NCI-H1105 treated with DMSO at 0.1 percent for 48 hours (cell line): ENCODE measurements at regions not wholly inside any gene's neighbourhood (a gene's known extent, or its start where the extent isn't known, plus 50 kb on each side); places are given as distances from the start of the nearest gene placed in this dataset.
"Not testable (repeated sequence)": the region's sequence is repeated elsewhere in the genome, so short reads cannot be mapped to it uniquely, and the experiment has no call there.

Experiments
- DNase-seq: peaks from one replicate; lab custom pipeline; 2025; lab: John Stamatoyannopoulos, UW

DNA sequence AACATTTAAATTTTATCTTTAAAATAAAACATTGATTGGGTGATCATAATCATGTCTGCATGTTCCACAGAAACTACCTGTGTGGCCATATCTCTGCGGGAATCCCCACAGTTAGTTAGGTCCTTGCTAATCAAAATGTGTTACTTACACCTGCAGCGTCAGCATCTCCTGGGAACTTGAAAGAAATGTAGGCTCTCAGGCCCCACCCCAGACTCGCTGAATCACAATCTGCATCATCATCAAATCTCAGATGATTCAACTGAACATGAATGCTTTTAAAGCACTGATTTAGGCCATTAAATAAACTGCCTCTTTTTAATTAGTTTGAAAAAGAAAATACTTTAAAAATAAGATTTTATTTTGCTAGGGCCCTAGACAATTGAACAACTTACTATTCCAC, 577.8 kb downstream of the PYDC2 start:
- no peak for DNase-seq

GRCh38 chr3:192039593-192039992, 578.6 kb downstream of the PYDC2 start:
- DNase-seq = no peak

- DNase-seq = no peak
These were observed 579.5 kb downstream of the PYDC2 start for GRCh38 chr3:192040282-192041043.

- DNase-seq = no peak
These were observed 581.2 kb downstream of the PYDC2 start for GRCh38 chr3:192042116-192042515.

DNA sequence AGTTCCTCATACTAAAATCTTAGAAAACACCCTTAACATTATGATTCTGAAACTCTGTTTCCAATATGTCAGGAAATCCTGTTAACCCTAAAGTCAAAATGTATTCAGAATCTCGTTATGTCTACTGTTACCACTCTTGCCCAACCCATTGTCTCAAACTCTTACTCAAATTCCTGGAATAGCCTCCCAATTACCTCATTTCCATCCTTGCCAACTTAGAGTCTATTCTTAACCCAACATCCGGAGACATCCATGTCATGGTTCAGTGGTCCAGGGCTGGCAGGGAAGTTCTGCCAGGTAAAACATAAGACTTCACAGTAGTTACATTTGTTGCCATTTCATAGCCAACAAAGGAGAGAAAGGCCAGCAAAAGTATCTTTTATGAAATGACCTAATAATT, 593.9 kb downstream of the PYDC2 start:
- no peak for DNase-seq

DNA sequence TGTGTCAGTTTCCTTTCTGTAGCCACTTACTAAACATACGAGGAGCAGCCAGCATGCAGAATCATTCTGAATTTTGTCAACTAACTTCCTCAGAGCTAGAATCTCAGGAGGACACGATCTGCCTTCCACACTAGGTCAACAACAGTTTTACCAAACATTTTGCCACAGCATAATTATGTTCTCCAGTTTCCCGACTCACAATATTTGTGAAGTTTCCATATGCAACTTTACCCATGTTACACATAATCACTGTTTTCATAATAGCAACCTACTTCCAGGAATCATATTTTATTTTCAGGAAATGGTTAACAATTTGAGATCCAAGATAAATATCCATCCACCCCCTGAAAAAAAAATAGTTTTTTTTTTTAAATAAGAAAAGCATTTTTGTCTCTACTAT, 595.0 kb downstream of the PYDC2 start:
- no peak for DNase-seq

GRCh38 chr3:192057261-192057660, 596.3 kb downstream of the PYDC2 start:
- DNase-seq = no peak

DNA sequence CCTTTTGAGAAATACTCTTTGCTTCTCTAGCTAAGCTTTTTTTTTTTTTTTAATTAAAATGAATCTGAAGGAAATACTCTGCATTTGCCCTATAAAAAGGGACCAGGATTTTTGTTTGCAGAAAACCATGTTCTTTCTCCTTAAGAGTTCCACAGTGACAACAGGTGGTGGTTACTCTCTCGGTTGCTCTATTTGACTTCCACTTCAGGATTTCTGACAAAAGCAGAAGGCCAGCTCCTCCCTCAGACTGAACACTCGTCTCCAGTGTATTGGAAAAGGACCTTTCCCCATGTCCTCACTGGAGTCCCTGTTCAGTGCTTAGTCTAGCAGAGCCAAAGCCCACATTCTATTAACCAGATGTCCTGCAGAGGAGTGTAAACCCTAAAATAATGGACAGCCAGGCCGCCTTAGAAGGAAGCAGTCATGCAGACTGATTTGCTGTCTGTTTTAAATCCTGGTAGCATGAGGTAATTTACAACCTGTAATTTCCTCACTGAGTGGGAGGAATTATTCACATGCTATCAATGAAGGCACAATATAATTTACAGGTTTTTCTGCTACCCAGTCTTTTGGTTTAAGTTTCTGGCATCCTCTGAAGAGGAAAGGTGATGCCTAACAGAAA, 599.3 kb downstream of the PYDC2 start:
- DNase-seq = peak; percentile 74

DNA sequence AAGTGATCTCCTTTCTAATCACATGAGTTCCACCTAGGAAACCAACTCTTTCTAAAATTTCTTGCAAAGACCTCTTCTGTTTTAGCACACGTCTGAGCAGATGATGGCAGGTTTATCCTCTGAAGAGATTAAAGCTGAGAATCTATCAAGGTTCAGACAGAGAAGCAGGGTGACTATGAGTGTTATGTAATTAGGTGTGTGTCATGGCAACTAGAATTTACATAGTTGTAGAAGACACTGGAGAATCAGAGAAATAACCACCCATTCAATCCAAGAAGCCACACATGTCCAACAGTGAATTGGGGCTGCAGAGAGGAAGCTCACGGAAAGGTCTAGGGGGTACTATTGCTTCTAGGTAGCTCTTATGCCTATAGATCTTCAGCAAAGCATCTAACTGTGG, 600.5 kb downstream of the PYDC2 start:
- DNase-seq = no peak

DNA sequence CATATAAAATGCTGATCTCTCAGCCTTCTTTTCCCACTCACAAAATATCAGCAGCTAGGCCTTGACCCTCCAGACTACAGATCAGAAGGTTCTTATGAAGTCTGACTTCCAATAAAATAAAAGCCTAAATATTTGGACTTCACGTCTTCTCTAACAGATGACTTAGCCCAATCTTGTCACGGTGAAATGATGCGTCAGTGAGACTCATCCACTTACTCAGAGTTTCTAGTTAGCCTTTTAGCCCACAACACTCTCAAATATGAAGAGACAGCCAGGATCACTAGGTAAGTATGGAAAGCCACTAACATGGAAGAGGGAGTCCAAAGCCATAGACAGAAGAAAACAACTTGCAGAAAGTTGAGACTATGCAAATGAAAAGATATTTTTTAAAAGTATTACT, 601.2 kb downstream of the PYDC2 start:
- no peak for DNase-seq

DNA sequence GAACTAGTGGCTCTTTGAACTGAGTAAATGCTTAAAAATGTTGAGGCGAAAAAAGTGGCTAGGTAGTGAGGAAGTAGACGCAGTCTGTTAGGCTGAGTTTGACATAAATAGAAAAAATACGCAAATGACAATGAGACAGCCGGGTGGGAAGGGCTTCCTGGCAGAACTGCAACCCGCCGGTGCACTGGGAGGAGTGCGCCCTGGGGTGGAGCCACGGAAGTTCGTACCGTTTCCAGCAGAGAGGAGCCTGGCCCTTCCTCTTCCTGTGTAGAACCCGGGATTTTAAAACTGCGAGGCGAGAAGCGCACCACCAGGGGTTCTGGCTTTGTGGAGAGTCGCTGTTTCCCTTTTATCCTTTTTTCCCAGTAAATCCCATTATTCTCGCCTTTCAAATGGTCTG, 602.6 kb downstream of the PYDC2 start:
- DNase-seq = no peak

GRCh38 chr3:192064959-192065358, 604.0 kb downstream of the PYDC2 start:
- no peak for DNase-seq

- not testable (repeated sequence) for DNase-seq
These were observed 605.3 kb downstream of the PYDC2 start for GRCh38 chr3:192066253-192066652.

- no peak for DNase-seq
These were observed 607.7 kb downstream of the PYDC2 start for GRCh38 chr3:192068464-192069254.

GRCh38 chr3:192077795-192078497, 617.0 kb downstream of the PYDC2 start:
- DNase-seq = no peak

DNA sequence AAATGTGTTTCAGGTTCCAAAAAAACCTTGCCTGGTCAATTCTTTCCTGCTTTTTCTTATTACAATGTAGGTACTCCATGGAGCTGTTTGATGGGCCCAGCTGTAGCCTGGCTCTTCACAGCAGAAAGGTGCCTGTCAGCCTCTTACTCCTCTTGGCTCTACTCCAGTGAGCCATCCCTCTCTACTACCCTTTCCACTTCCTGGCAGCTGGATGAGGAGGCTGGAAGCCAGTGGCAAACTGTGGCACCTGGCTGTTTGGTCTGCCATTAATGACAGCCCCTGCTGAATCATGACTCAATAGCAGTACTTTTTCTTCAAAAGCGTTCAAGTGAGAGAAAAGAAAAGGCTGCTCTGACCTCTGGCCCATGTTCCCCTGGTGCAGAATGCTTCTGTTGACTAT, 618.1 kb downstream of the PYDC2 start:
- DNase-seq = peak; percentile 99

DNA sequence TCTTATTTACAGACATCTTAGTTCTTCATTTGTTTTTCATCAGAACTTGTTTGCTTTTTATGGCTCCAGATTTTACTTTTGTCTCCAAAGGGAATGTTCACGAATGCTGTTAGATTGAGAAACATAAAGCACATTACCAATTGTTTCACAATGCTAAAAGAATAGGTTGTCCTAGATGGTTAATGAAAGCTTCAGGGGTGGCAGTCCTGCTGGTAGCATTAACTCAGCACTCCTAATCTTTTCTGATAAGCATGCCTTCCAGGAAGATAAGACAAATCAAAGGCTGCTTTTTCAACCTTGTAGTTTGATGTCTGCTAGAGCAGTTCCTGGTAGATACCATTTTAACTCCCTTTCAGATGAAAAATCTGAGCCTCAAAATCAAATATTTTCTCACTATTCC, 619.4 kb downstream of the PYDC2 start:
- no peak for DNase-seq

GRCh38 chr3:192082730-192083660, 622.0 kb downstream of the PYDC2 start:
- DNase-seq = no peak
